HL-60 (cell line): ENCODE measurements at regions not wholly inside any gene's neighbourhood (a gene's known extent, or its start where the extent isn't known, plus 50 kb on each side); places are given as distances from the start of the nearest gene placed in this dataset.

ENCODE experiments used
- DNase-seq, 2 experiments: peaks; one replicate each; pipeline ENCODE4 v3.0.0-alpha.2; 2010 to 2020; ENCODE audit warnings: low read depth in 1 of 2, low spot score in 1 of 2
- H3K27ac ChIP-seq: fragments of 250-450 bp; sonication (Bioruptor Pico); replicated peaks from 2 replicates; pipeline ENCODE4 v1.5.1; 2020; ENCODE audit warnings: mild to moderate bottlenecking, moderate library complexity
- H3K27me3 ChIP-seq: fragments of 250-450 bp; sonication (Bioruptor Pico); 2 replicates; pipeline ENCODE4 v1.5.1; 2021; ENCODE audit warnings: mild to moderate bottlenecking, moderate library complexity; ENCODE audit not compliant: insufficient read depth, poor library complexity, severe bottlenecking
- H3K4me3 ChIP-seq: replicated peaks from 2 replicates; pipeline ENCODE4 v1.5.1; 2011; ENCODE audit warnings: mild to moderate bottlenecking, control low read depth, low read length; ENCODE audit not compliant: insufficient read depth
- CTCF ChIP-seq: IDR thresholded peaks from one replicate; pipeline ENCODE4 v1.5.1; 2011; ENCODE audit warnings: low read length, control low read depth, inconsistent platforms; ENCODE audit not compliant: insufficient read depth
- GABPA ChIP-seq: IDR thresholded peaks from 2 replicates; pipeline ENCODE4 v1.6.1; 2012; ENCODE audit warnings: low read depth
- POLR2AphosphoS5 ChIP-seq: IDR thresholded peaks from 2 replicates; pipeline ENCODE4 v1.6.1; 2012; ENCODE audit warnings: low read depth
- REST ChIP-seq: IDR thresholded peaks from 2 replicates; pipeline ENCODE4 v1.6.1; 2012; ENCODE audit warnings: low read depth; ENCODE audit not compliant: insufficient replicate concordance
- SPI1 ChIP-seq: IDR thresholded peaks from 2 replicates; pipeline ENCODE4 v1.6.1; 2012; ENCODE audit warnings: low read depth, mild to moderate bottlenecking, borderline replicate concordance

- TF ChIP-seq SPI1 (0 out of 2 replicates have a peak, but pooled peaks have one; percentile 6), GABPA (no peak)
Measured at GRCh38 chr3:72595927-72596610, 252.2 kb downstream of the SHQ1 start.

GRCh38 chr3:72595376-72595775 is 252.9 kb downstream of the SHQ1 start:
- no peak for DNase-seq
- TF ChIP-seq GABPA, result no peak
- TF ChIP-seq REST, result no peak
- no peak for TF ChIP-seq CTCF
- TF ChIP-seq POLR2AphosphoS5, result no peak
- TF ChIP-seq SPI1, result no peak

More at GRCh38 chr3:72595927-72596610, 252.2 kb downstream of the SHQ1 start:
- Histone ChIP-seq H3K27me3 (no peaks in the 10 kb centered on the region), H3K27ac (no peak overlapping the region), H3K4me3 (no peak overlapping the region)
- no peak for DNase-seq

GRCh38 chr3:72594615-72595215 is 253.5 kb downstream of the SHQ1 start:
- Histone ChIP-seq H3K4me3 (no peak overlapping the region), H3K27ac (peak overlapping the region; percentile 40), H3K27me3 (no peaks in the 10 kb centered on the region)
- no peak for DNase-seq
- TF ChIP-seq GABPA, result no peak
- TF ChIP-seq POLR2AphosphoS5, result no peak
- TF ChIP-seq REST, result no peak
- TF ChIP-seq CTCF, result no peak
- TF ChIP-seq SPI1, result no peak

More at GRCh38 chr3:72595376-72595775, 252.9 kb downstream of the SHQ1 start:
- Histone ChIP-seq H3K27ac (no peak overlapping the region), H3K27me3 (no peaks in the 10 kb centered on the region), H3K4me3 (no peak overlapping the region)

- Histone ChIP-seq H3K27ac (peak overlapping the region; percentile 40), H3K4me3 (no peak overlapping the region), H3K27me3 (no peaks in the 10 kb centered on the region)
- peak; percentile 45 to 56 for DNase-seq
- no peak for TF ChIP-seq REST
- TF ChIP-seq GABPA, result 0 out of 2 replicates have a peak, but pooled peaks have one; percentile 21
Measured at GRCh38 chr3:72593881-72594397, 254.3 kb downstream of the SHQ1 start.
